RWPE2 (cell line): ENCODE measurements at regions not wholly inside any gene's neighbourhood (a gene's known extent, or its start where the extent isn't known, plus 50 kb on each side); places are given as distances from the start of the nearest gene placed in this dataset.
A peak's percentile ranks its signal among the peaks of the same experiment; 100 is the strongest.

Source experiments
- ATAC-seq: fragments of 200-7000 bp; cut with Tn5 transposase; 3 replicates; pipeline ENCODE4 v1.9.1; 2021; ENCODE audit warnings: low read depth
- DNase-seq: peaks from one replicate; pipeline ENCODE4 v3.0.0-alpha.2; 2020; ENCODE audit warnings: low spot score
- H3K27ac ChIP-seq: fragments of 450-650 bp; 2 replicates; pipeline ENCODE4 v1.5.1; 2017; ENCODE audit warnings: mild to moderate bottlenecking; ENCODE audit not compliant: poor library complexity, severe bottlenecking
- H3K27me3 ChIP-seq: fragments of 250-450 bp; sonication (Bioruptor Pico); 2 replicates; pipeline ENCODE4 v1.5.1; 2021; ENCODE audit warnings: mild to moderate bottlenecking, moderate library complexity; ENCODE audit not compliant: insufficient read depth, poor library complexity, severe bottlenecking
- H3K36me3 ChIP-seq: fragments of 250-450 bp; sonication (Bioruptor Pico); 2 replicates; pipeline ENCODE4 v1.5.1; 2020; ENCODE audit warnings: low read depth, mild to moderate bottlenecking, moderate library complexity
- H3K4me1 ChIP-seq: fragments of 250-450 bp; sonication (Bioruptor Pico); 2 replicates; pipeline ENCODE4 v1.5.1; 2021; ENCODE audit warnings: mild to moderate bottlenecking, moderate library complexity; ENCODE audit not compliant: insufficient read depth, poor library complexity, severe bottlenecking
- H3K4me3 ChIP-seq: fragments of 250-450 bp; sonication (Bioruptor Pico); 2 replicates; pipeline ENCODE4 v1.5.1; 2021; ENCODE audit warnings: mild to moderate bottlenecking, moderate library complexity; ENCODE audit not compliant: severe bottlenecking
- H3K9me3 ChIP-seq: fragments of 250-450 bp; sonication (Bioruptor Pico); 2 replicates; pipeline ENCODE4 v1.5.1; 2021; ENCODE audit warnings: mild to moderate bottlenecking, moderate library complexity; ENCODE audit not compliant: severe bottlenecking
- TF ChIP-seq, protein P1 (sequence below): fragments of 450-650 bp; IDR thresholded peaks from one replicate; pipeline ENCODE4 v1.5.1; 2017; ENCODE audit warnings: mild to moderate bottlenecking, moderate library complexity; ENCODE audit not compliant: poor library complexity, severe bottlenecking

DNA sequence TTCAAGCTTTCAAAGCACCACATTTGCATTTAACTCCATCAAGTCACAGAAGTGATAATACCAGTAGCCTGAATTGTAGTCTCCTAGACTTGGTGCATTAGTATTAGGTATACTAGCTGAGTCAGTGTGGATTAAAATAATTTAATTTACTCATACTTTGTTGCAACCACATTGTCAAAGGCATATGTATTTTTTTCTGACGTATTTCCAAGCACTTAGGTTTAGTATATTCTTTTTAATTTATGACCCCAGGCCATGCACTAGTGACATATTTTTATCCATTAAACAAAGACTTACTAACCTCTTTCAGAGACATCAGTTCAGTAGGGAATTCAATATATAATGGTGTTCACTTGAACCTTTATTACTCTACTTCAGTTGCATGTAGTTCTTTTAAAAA is 1894.5 kb downstream of the NCAM2 start:
- ATAC-seq (no peak), DNase-seq (no peak)
- Histone ChIP-seq H3K4me1 (peaks cover 7% of the 10 kb centered on the region), H3K4me3 (no peak overlapping the region), H3K27ac (no peak overlapping the region), H3K36me3 (no peaks in the 10 kb centered on the region), H3K9me3 (no peaks in the 10 kb centered on the region), H3K27me3 (no peaks in the 10 kb centered on the region)
- TF ChIP-seq, protein P1, sequence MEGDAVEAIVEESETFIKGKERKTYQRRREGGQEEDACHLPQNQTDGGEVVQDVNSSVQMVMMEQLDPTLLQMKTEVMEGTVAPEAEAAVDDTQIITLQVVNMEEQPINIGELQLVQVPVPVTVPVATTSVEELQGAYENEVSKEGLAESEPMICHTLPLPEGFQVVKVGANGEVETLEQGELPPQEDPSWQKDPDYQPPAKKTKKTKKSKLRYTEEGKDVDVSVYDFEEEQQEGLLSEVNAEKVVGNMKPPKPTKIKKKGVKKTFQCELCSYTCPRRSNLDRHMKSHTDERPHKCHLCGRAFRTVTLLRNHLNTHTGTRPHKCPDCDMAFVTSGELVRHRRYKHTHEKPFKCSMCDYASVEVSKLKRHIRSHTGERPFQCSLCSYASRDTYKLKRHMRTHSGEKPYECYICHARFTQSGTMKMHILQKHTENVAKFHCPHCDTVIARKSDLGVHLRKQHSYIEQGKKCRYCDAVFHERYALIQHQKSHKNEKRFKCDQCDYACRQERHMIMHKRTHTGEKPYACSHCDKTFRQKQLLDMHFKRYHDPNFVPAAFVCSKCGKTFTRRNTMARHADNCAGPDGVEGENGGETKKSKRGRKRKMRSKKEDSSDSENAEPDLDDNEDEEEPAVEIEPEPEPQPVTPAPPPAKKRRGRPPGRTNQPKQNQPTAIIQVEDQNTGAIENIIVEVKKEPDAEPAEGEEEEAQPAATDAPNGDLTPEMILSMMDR = no peak

DNA sequence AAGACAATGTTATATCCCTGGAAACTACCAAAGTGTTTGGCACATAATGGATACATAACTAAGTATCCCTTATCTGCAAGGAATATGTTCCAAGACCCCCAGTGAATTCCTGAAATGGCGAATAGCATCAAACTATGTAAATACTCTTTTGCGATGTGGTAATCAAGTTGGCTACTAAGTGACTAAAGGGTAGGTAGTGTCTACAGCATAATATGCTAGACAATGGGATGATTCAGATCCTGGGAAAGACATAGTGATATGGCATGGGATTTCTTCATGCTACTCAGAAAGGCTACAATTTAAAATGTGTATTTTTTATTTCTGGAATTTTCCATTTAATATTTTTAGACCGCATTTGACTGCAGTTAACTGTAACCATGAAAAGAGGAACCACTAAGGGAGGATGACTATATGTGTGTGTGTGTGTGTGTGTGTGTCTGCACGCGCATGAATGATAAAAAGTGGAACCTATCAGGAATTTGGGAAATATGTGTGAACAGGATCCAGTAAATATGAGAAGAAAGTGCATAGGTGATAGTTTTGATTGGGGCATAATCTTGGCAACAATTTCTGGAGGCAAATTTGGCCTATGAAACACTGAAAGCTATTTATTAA is 1899.9 kb downstream of the NCAM2 start:
- H3K27ac ChIP-seq = no peak overlapping the region
- H3K9me3 ChIP-seq = no peaks in the 10 kb centered on the region

GRCh38 chr21:22900490-22900889 is 1902.3 kb downstream of the NCAM2 start:
- ATAC-seq (peak; percentile 78), DNase-seq (no peak)
- Histone ChIP-seq H3K9me3 (no peaks in the 10 kb centered on the region), H3K4me3 (no peak overlapping the region), H3K27me3 (no peaks in the 10 kb centered on the region), H3K36me3 (no peaks in the 10 kb centered on the region), H3K27ac (no peak overlapping the region), H3K4me1 (peaks cover 3% of the 10 kb centered on the region)
- TF ChIP-seq, protein P1 = no peak

More for the DNA sequence above, 1899.9 kb downstream of the NCAM2 start:
- Histone ChIP-seq H3K4me1 (peaks cover 3% of the 10 kb centered on the region), H3K36me3 (no peaks in the 10 kb centered on the region), H3K4me3 (no peak overlapping the region), H3K27me3 (no peaks in the 10 kb centered on the region)
- TF ChIP-seq, protein P1 = no peak
- ATAC-seq (peak; percentile 35; the same call in 2 of the 3 replicates), DNase-seq (no peak)

DNA sequence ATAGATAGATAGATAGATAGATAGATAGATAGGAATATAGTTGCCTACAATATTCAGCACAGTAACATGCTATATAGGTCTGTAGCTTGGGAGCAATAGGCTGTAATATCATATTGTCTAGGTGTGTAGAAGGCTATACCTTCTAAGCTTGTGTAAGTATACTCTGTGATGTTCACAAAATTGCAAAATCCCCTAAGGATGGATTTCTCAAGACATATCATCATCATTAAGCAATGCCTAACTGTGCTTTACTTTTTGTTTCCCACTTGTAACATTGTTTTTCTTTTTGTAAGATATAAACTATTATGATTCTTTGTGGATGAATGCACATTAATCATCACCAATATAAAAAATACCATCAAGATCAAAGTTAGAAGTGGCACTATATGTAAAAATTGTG is 1905.6 kb downstream of the NCAM2 start:
- Histone ChIP-seq H3K4me3 (no peak overlapping the region), H3K36me3 (no peaks in the 10 kb centered on the region), H3K9me3 (no peaks in the 10 kb centered on the region), H3K27ac (no peak overlapping the region), H3K27me3 (peaks cover 7% of the 10 kb centered on the region), H3K4me1 (peaks cover 3% of the 10 kb centered on the region)
- DNase-seq (no peak), ATAC-seq (no peak)
- TF ChIP-seq, protein P1 = no peak

- ATAC-seq = no peak
- H3K9me3 ChIP-seq = no peaks in the 10 kb centered on the region
These were observed 1906.2 kb downstream of the NCAM2 start for GRCh38 chr21:22904385-22904784.

More at GRCh38 chr21:22904385-22904784, 1906.2 kb downstream of the NCAM2 start:
- H3K4me1 ChIP-seq = peaks cover 3% of the 10 kb centered on the region
- TF ChIP-seq, protein P1 = no peak
- H3K27ac ChIP-seq = no peak overlapping the region
- H3K27me3 ChIP-seq = peaks cover 7% of the 10 kb centered on the region
- no peak for DNase-seq
- no peak overlapping the region for H3K4me3 ChIP-seq
- no peaks in the 10 kb centered on the region for H3K36me3 ChIP-seq
